HEK293 (cell line): ENCODE measurements at regions not wholly inside any gene's neighbourhood (a gene's known extent, or its start where the extent isn't known, plus 50 kb on each side); places are given as distances from the start of the nearest gene placed in this dataset.

Experiments used
- ATF2 ChIP-seq: fragments of 450-650 bp; formaldehyde crosslinking; IDR thresholded peaks from 2 replicates; pipeline ENCODE4 v1.5.1; 2016; ENCODE audit warnings: missing biosample characterization, missing genetic modification characterization, low read depth
- CTCF ChIP-seq: fragments of 450-650 bp; formaldehyde crosslinking; IDR thresholded peaks from 2 replicates; pipeline ENCODE4 v1.5.1; 2016; ENCODE audit warnings: missing biosample characterization, missing genetic modification characterization
- IKZF3 ChIP-seq: fragments of 450-650 bp; IDR thresholded peaks from 2 replicates; pipeline ENCODE4 v1.5.0; 2018; ENCODE audit warnings: missing biosample characterization, mild to moderate bottlenecking, missing genetic modification characterization, moderate library complexity
- PATZ1 ChIP-seq: fragments of 450-650 bp; formaldehyde crosslinking; IDR thresholded peaks from 2 replicates; pipeline ENCODE4 v1.5.1; 2016; ENCODE audit warnings: missing biosample characterization, missing genetic modification characterization
- PRDM10 ChIP-seq: fragments of 450-650 bp; formaldehyde crosslinking; IDR thresholded peaks from 2 replicates; pipeline ENCODE4 v1.5.1; 2016; ENCODE audit warnings: missing biosample characterization, missing genetic modification characterization
- YY1 ChIP-seq: fragments of 450-650 bp; formaldehyde crosslinking; IDR thresholded peaks from 2 replicates; pipeline ENCODE4 v1.5.1; 2018; ENCODE audit warnings: missing biosample characterization, missing genetic modification characterization
- ZBTB26 ChIP-seq: fragments of 450-650 bp; formaldehyde crosslinking; optimal IDR thresholded peaks from 2 replicates; pipeline ENCODE3; 2016; ENCODE audit warnings: missing biosample characterization, mild to moderate bottlenecking, missing genetic modification characterization
- ZEB2 ChIP-seq: fragments of 450-650 bp; formaldehyde crosslinking; IDR thresholded peaks from 2 replicates; pipeline ENCODE4 v1.5.1; 2016; ENCODE audit warnings: missing biosample characterization, missing genetic modification characterization
- ZNF280C ChIP-seq: fragments of 450-650 bp; formaldehyde crosslinking; IDR thresholded peaks from 2 replicates; pipeline ENCODE4 v1.5.1; 2016; ENCODE audit warnings: missing biosample characterization, missing genetic modification characterization
- ZNF510 ChIP-seq: fragments of 450-650 bp; formaldehyde crosslinking; IDR thresholded peaks from 2 replicates; pipeline ENCODE4 v1.5.1; 2018; ENCODE audit warnings: mild to moderate bottlenecking, missing genetic modification characterization, missing biosample characterization; ENCODE audit not compliant: insufficient replicate concordance
- ZNF629 ChIP-seq: fragments of 450-650 bp; formaldehyde crosslinking; IDR thresholded peaks from 2 replicates; pipeline ENCODE4 v1.5.1; 2017; ENCODE audit warnings: missing biosample characterization, missing genetic modification characterization
- ZNF677 ChIP-seq: fragments of 450-650 bp; IDR thresholded peaks from 2 replicates; pipeline ENCODE4 v1.5.0; 2018; ENCODE audit warnings: missing biosample characterization, mild to moderate bottlenecking, missing genetic modification characterization, moderate library complexity

GRCh38 chr19:23597661-23598060 is 89.4 kb downstream of the ZNF675 start:
- TF ChIP-seq YY1 (tag by site-specific recombination) = no peak
- TF ChIP-seq CTCF (tag by site-specific recombination) = no peak
- no peak for TF ChIP-seq PRDM10 (tag by site-specific recombination)
- TF ChIP-seq ZBTB26 = no peak
- no peak for TF ChIP-seq PATZ1 (tag by site-specific recombination)
- no peak for TF ChIP-seq ZNF510 (tag by site-specific recombination)
- no peak for TF ChIP-seq ZNF677 (tag by site-specific recombination)
- TF ChIP-seq ZNF629 (tag by site-specific recombination) = no peak
- TF ChIP-seq IKZF3 (tag by site-specific recombination) = no peak
- TF ChIP-seq ATF2 (tag by site-specific recombination) = no peak
- TF ChIP-seq ZEB2 (tag by site-specific recombination) = no peak
- TF ChIP-seq ZNF280C (tag by site-specific recombination) = no peak
